Stimulated activated CD4-positive, alpha-beta T cell treated with anti-CD3 and anti-CD28 coated beads, Interleukin-1b, Interleukin-23, amount 100 ng/mL, for 48 hours (primary cell): ENCODE measurements at regions not wholly inside any gene's neighbourhood (a gene's known extent, or its start where the extent isn't known, plus 50 kb on each side); places are given as distances from the start of the nearest gene placed in this dataset.
"Not testable (repeated sequence)": the region's sequence is repeated elsewhere in the genome, so short reads cannot be mapped to it uniquely, and the experiment has no call there.

Experiments used
- DNase-seq: peaks from one replicate; pipeline ENCODE4 v3.0.0-alpha.2; 2020

DNA sequence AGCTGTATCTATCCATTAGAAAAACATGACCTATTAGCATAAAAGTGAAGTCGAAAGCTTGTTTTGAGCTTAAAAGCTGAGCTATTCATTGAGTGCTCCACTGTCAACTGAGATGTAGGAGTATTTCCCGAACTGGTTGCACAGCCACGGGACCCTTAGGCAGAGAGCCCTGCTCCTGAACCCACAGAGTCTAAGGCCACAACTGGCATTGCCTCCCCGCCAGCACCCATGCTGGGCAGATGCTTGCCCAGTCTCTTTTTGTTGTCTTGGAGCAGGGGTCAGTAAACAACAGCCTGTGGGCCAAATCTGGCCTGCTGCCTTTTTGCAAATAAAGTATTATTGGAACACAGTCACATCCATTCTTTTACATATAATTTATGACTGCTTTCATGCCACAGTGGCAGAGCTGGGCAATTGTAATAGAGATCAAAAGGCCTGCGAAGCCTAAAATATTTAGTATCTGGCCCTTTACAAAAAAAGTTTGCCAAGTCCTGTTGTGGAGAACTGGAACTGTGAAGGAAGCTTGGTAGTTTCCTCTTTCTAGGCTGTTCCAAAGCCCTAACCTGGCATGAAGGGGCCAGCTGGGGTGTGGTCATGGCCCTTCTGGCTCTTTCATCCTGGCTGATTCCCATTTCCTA, 58.4 kb upstream of the WAPL start:
- DNase-seq = no peak

GRCh38 chr10:86580521-86580891, 58.9 kb upstream of the WAPL start:
- no peak for DNase-seq

DNA sequence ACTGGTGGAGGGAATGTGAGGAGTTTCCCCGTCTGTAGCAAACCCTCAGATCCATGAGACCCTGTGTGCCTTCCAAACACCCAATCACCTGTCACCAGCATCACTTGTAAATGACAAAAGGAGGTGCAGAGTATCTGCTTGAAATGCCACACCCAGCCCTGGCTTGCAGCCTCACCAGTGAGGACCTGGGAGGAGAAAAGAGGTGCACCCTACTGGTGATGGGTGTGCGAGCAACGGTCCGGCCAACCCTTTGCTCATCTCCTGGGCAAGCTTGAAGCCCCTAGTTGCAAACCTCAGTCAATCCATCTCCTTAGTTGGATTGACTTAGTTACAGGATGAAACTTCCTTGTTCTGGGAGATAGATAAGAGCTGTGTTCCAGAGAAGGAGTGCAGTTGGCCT, 62.4 kb upstream of the WAPL start:
- DNase-seq = peak; percentile 12

- DNase-seq = peak; percentile 70
Measured at GRCh38 chr10:86585037-86585929, 63.7 kb upstream of the WAPL start.

- no peak for DNase-seq
Measured at GRCh38 chr10:86586516-86586915, 64.9 kb upstream of the WAPL start.

GRCh38 chr10:86588781-86589180, 65.6 kb upstream of the OPN4 start:
- not testable (repeated sequence) for DNase-seq

GRCh38 chr10:86591436-86591835, 62.9 kb upstream of the OPN4 start:
- no peak for DNase-seq

DNA sequence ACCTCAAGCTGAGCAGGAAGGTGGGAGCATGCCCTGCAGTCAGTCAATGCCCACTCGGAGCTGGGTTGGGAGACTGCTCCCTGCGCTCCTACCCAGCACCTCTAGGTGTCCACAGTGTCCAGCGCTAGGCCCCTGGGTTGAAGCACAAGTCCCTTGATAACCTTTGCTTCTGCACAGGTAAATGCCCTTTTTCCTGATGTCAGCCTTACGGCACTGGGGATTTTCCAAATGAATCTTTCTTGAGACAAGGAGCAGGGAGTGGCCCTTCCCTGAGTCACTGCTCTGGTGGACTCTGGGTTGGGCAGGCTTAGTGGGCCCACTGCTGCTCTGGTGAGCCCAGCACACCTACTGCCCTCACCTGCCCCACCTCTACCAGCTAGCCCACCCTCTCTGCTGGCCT, 61.9 kb upstream of the OPN4 start:
- no peak for DNase-seq

- DNase-seq = no peak
Measured at GRCh38 chr10:86594535-86594934, 59.8 kb upstream of the OPN4 start.

DNA sequence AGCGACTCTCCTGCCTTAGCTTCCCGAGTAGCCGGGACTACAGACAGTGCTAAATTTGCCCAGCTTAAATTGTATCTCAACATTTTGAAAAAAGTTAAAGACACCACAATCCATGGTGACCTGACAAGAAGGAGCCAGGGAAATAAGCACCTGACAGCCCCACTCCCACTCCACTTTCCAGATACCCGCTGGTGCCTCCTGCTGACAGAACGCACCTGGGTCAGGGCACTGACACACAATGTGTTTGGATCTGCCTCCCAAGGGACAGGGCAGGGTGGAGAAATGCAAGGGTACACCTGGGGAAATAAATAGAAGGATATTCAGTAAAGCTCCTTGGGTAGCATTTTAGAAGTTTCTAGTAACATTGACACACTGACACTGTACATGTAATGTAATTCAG, 58.9 kb upstream of the OPN4 start:
- DNase-seq = no peak

DNA sequence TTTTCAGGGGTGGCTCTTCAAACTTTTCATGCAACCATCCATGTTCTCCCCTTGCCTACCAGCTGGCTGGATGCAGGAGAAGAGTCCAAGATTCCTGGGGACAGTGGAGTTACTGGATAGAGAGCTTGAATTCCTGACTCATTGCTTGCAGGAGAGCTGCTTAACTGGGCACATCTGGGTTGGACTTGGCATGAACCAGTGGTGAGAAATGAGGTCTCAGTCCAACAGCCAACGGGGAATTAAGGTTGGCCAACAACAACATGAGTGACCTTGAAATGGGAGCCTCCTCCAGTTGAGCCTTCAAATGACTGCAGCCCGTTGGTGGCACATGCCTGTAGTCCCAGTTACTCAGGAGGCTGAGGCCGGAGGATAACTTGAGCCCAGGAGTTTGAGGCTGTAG, 58.1 kb upstream of the OPN4 start:
- DNase-seq = no peak

GRCh38 chr10:86597306-86597705, 57.0 kb upstream of the OPN4 start:
- DNase-seq = no peak

DNA sequence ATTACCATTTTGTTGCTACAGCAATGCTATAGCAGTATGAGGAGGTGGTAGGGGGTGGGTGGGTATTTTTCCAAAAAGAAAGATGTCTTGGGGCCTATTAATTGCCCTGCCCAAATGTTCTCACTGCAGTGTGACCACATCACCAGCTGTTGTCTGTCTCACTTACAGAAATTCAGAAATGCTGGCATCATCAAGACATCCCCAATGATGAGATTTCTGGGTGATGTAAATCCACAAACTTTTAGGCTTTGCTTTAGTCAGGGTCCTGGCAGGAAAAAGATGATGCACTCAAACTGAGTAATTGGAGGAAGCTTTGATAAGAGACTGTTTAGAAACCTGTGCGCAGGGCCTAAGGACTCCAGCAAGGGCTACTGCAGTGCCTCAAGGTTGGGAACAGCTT, 56.2 kb upstream of the OPN4 start:
- no peak for DNase-seq

DNA sequence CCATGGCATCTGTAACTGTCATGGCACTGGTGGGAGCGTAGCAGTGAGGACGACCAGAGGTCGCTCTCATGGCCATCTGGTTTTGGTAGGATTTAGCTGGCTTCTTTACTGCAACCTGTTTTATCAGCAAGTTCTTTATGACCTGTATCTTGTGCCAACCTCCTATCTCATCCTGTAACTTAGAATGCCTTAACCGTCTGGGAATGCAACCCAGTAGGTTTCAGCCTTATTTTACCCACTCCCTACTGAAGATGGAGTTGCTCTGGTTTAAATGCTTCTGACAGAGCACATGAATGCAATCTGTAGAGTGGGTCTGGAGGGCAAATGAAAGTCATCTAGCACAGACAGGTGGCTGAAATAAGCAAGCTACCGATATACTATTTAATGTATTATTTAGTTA, 55.3 kb upstream of the OPN4 start:
- DNase-seq = no peak

DNA sequence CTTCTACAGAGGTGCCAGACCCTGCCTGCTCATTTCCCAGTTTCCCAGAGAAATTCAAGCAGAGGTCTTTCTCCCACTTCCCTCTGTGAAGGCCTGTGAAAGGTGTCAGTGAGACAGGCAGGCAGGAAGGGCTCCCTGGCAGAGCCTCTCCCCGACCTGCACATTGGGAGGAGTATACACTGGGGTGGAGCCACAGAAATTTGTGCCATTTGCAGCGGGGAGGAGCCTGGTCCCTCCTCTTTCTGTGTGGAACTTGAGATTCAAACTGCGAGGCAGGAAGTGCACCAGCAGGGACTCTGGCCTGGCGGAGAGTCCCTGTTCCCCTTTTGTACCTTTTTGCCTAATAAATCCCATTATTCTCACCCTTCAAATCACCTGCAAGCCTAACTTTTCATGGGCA, 54.6 kb upstream of the OPN4 start:
- DNase-seq = no peak

DNA sequence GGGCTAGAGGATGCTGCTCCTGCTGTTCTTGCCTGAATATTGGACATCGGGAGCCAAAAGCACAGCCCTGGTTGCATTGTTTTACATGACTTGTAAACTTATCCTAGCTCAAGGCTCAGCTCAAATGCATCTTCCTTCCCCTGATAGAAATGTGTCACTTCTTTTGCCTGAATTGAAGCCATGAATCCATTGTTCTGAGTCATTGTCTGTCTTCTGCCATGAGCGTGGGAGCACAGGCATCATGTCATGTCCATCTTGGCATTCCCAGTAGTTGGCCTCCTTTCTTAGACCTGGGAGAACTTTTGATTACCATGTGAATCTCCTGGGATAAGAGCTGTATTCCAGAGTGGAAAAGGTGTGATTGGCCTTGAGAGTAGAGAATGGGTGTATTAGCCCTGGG, 54.1 kb upstream of the OPN4 start:
- no peak for DNase-seq

DNA sequence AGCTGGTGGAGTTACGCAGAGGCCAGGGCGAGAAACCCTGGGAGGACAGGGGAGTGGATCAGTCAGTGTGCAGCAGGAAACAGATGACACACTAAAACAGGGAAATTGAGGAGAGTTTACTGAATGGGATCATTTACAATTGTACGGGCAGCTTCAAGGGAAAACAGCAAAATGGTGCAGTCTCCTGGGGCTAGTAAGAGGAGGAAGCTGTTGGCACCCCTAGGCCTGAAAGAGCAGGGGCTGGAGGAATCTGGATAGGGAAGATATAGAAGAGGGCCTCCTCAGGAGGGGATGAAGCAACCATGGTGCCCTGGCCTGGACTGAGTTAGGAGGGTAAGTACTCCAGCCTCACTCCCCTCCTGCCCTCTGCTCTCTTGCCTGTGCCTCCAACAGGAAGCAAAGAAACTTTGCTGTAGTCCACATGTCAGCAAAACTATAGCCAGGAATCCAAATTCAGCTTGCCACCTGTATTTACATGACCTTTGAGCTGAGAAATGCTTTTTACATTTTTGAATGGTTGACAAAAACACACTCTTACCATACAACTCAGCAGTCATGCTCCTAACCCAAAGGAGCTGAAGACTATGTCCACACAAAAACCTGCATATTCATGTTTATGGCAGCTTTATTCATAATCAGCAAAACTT, 52.3 kb upstream of the OPN4 start:
- DNase-seq = no peak

DNA sequence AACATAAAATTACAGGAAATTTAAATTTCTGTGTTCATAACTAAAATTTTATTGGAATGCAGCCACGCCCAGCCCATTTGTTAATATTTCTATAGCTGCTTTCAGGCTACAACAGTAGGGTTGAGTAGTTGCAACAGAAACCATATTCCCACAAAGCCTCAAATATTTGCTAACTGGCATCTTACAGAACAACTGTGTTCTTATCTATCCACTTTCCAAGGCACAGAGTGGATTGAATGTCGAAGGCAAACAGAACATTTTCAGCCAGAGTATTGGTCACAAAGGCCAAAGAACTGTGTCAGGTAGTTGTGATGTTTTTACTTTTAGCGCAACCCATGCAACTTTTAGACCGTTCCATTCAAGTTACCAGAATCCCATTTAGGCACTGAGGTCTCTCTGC, 51.1 kb upstream of the OPN4 start:
- DNase-seq = no peak
